ENCODE measurements at regions not wholly inside any gene's neighbourhood (a gene's known extent, or its start where the extent isn't known, plus 50 kb on each side); places are given as distances from the start of the nearest gene placed in this dataset.
"Not testable (repeated sequence)": the region's sequence is repeated elsewhere in the genome, so short reads cannot be mapped to it uniquely, and the experiment has no call there.

GRCh38 chr9:105984714-105985113, 290.4 kb downstream of the TMEM38B start:
- DNase-seq, result no peak

GRCh38 chr9:105993116-105993854, 298.9 kb downstream of the TMEM38B start:
- peak; percentile 7 for DNase-seq

GRCh38 chr9:105993921-105994715, 299.8 kb downstream of the TMEM38B start:
- no peak for DNase-seq

- DNase-seq, result peak; percentile 6
Measured at GRCh38 chr9:105994970-105995369, 300.6 kb downstream of the TMEM38B start.

- DNase-seq, result no peak
Measured at GRCh38 chr9:106017198-106017740, 322.9 kb downstream of the TMEM38B start.

- peak; percentile 5 for DNase-seq
Measured at GRCh38 chr9:106019039-106019680, 324.8 kb downstream of the TMEM38B start.

GRCh38 chr9:106019702-106020101, 325.4 kb downstream of the TMEM38B start:
- DNase-seq, result no peak

GRCh38 chr9:106020186-106020585, 325.8 kb downstream of the TMEM38B start:
- no peak for DNase-seq

- DNase-seq, result no peak
Measured at GRCh38 chr9:106023455-106023854, 329.1 kb downstream of the TMEM38B start.

- DNase-seq, result no peak
Measured at GRCh38 chr9:106025453-106025852, 331.1 kb downstream of the TMEM38B start.

- not testable (repeated sequence) for DNase-seq
Measured at GRCh38 chr9:106030146-106030545, 335.8 kb downstream of the TMEM38B start.

- no peak for DNase-seq
Measured at GRCh38 chr9:106032978-106033377, 338.6 kb downstream of the TMEM38B start.

- DNase-seq, result no peak
Measured at GRCh38 chr9:106035806-106036205, 341.5 kb downstream of the TMEM38B start.

- DNase-seq, result no peak
Measured at GRCh38 chr9:106038266-106039001, 344.1 kb downstream of the TMEM38B start.

GRCh38 chr9:106039151-106039935, 345.0 kb downstream of the TMEM38B start:
- DNase-seq, result no peak

- not testable (repeated sequence) for DNase-seq
Measured at GRCh38 chr9:106041920-106042319, 347.6 kb downstream of the TMEM38B start.

GRCh38 chr9:106051545-106051944, 357.2 kb downstream of the TMEM38B start:
- no peak for DNase-seq

GRCh38 chr9:106052166-106052565, 357.8 kb downstream of the TMEM38B start:
- DNase-seq, result no peak

- DNase-seq, result no peak
Measured at GRCh38 chr9:106052735-106053134, 358.4 kb downstream of the TMEM38B start.

- DNase-seq, result no peak
Measured at GRCh38 chr9:106056328-106056727, 362.0 kb downstream of the TMEM38B start.

- DNase-seq, result no peak
Measured at GRCh38 chr9:106058460-106058859, 364.1 kb downstream of the TMEM38B start.

- no peak for DNase-seq
Measured at GRCh38 chr9:106059886-106060285, 365.5 kb downstream of the TMEM38B start.
